Muscle of back (tissue), 3 donors: ENCODE measurements at regions not wholly inside any gene's neighbourhood (a gene's known extent, or its start where the extent isn't known, plus 50 kb on each side); places are given as distances from the start of the nearest gene placed in this dataset.
"Not testable (repeated sequence)": the region's sequence is repeated elsewhere in the genome, so short reads cannot be mapped to it uniquely, and the experiment has no call there.

Experiments
- DNase-seq, 3 donors: peaks; one replicate each; pipeline versions ENCODE4 v3.0.0 to v3.0.0-alpha.2; 2013

- no peak for DNase-seq
Measured at GRCh38 chr5:18238321-18238720, 604.1 kb downstream of the TAF11L14 start.

- DNase-seq, result no peak
Measured at GRCh38 chr5:18240971-18241370, 606.7 kb downstream of the TAF11L14 start.

GRCh38 chr5:18243846-18244245 lies 609.6 kb downstream of the TAF11L14 start:
- DNase-seq, result no peak

- DNase-seq, result no peak
Measured at GRCh38 chr5:18244309-18244708, 610.0 kb downstream of the TAF11L14 start.

GRCh38 chr5:18252559-18252958 lies 618.3 kb downstream of the TAF11L14 start:
- DNase-seq, result no peak

GRCh38 chr5:18264126-18264882 lies 630.0 kb downstream of the TAF11L14 start:
- DNase-seq, result no peak

GRCh38 chr5:18270635-18271338 lies 636.5 kb downstream of the TAF11L14 start:
- peak; percentile 1 to 27 (median 16) for DNase-seq

GRCh38 chr5:18276939-18277338 lies 642.7 kb downstream of the TAF11L14 start:
- no peak for DNase-seq

- peak; percentile 18 to 55 (median 34) for DNase-seq
Measured at GRCh38 chr5:18281947-18282581, 647.8 kb downstream of the TAF11L14 start.

- no peak for DNase-seq
Measured at GRCh38 chr5:18285257-18285656, 651.0 kb downstream of the TAF11L14 start.

- no peak for DNase-seq
Measured at GRCh38 chr5:18292146-18292545, 657.9 kb downstream of the TAF11L14 start.

GRCh38 chr5:18295696-18296095 lies 661.4 kb downstream of the TAF11L14 start:
- not testable (repeated sequence) for DNase-seq

- DNase-seq, result no peak
Measured at GRCh38 chr5:18299166-18299565, 664.9 kb downstream of the TAF11L14 start.

- DNase-seq, result peak; percentile 9 to 56 (median 38)
Measured at GRCh38 chr5:18305288-18305924, 671.1 kb downstream of the TAF11L14 start.

- DNase-seq, result no peak
Measured at GRCh38 chr5:18311266-18311665, 677.0 kb downstream of the TAF11L14 start.

GRCh38 chr5:18312016-18312415 lies 677.8 kb downstream of the TAF11L14 start:
- DNase-seq, result no peak

GRCh38 chr5:18314192-18314778 lies 680.0 kb downstream of the TAF11L14 start:
- peak; percentile 8 to 34 (median 28) for DNase-seq

- no peak for DNase-seq
Measured at GRCh38 chr5:18321262-18321942, 687.1 kb downstream of the TAF11L14 start.

- no peak for DNase-seq
Measured at GRCh38 chr5:18323891-18324290, 689.6 kb downstream of the TAF11L14 start.

- DNase-seq, result no peak
Measured at GRCh38 chr5:18325431-18325830, 691.2 kb downstream of the TAF11L14 start.

- peak; percentile 15 to 58 (median 42) for DNase-seq
Measured at GRCh38 chr5:18329328-18329727, 695.1 kb downstream of the TAF11L14 start.
